Spleen (tissue), 11 donors: ENCODE measurements at regions not wholly inside any gene's neighbourhood (a gene's known extent, or its start where the extent isn't known, plus 50 kb on each side); places are given as distances from the start of the nearest gene placed in this dataset.

Experiments used
- DNase-seq: peaks from one replicate; pipeline ENCODE4 v3.0.0-alpha.2; 2020
- H3K27ac ChIP-seq, 8 donors: fragments of 200-600 bp; sonication (generic) in 7 of 8; 1 replicate in 4 of 8; 2 replicates in 4 of 8; pipeline versions ENCODE4 v1.5.0 to v1.8.0; 2016 to 2021; ENCODE audit warnings: inconsistent platforms in 4 of 8, mild to moderate bottlenecking in 4 of 8, moderate library complexity in 1 of 8
- H3K27me3 ChIP-seq, 7 donors: fragments of 200-600 bp; sonication (generic) in 6 of 7; replicated peaks in 1 of 7; 1 replicate in 4 of 7; 2 replicates in 3 of 7; pipeline versions ENCODE4 v1.5.0 to v1.8.0; 2016 to 2021; ENCODE audit warnings: inconsistent platforms in 3 of 7, mild to moderate bottlenecking in 1 of 7
- H3K36me3 ChIP-seq, 6 donors: fragments of 200-600 bp; sonication (generic) in 5 of 6; 1 replicate in 4 of 6; 2 replicates in 2 of 6; pipeline versions ENCODE4 v1.5.0 to v1.8.0; 2016 to 2021; ENCODE audit warnings: inconsistent platforms in 2 of 6
- H3K4me1 ChIP-seq, 6 donors: fragments of 200-600 bp; sonication (generic) in 5 of 6; 1 replicate in 3 of 6; 2 replicates in 3 of 6; pipeline versions ENCODE4 v1.5.0 to v1.8.0; 2016 to 2021; ENCODE audit warnings: inconsistent platforms in 3 of 6
- H3K4me3 ChIP-seq, 8 donors: fragments of 200-600 bp; sonication (generic) in 7 of 8; 1 replicate in 4 of 8; 2 replicates in 4 of 8; pipeline versions ENCODE4 v1.5.0 to v1.8.0; 2016 to 2021; ENCODE audit warnings: inconsistent platforms in 4 of 8, mild to moderate bottlenecking in 4 of 8, moderate library complexity in 2 of 8
- H3K9me3 ChIP-seq, 8 donors: fragments of 200-600 bp; sonication (generic) in 7 of 8; 1 replicate in 4 of 8; 2 replicates in 4 of 8; pipeline versions ENCODE4 v1.5.0 to v1.8.0; 2016 to 2021; ENCODE audit warnings: inconsistent platforms in 4 of 8
- POLR2A ChIP-seq, 3 donors: fragments of 450-650 bp; IDR thresholded peaks; one replicate each; pipeline ENCODE4 v1.5.1; 2017; ENCODE audit warnings: antibody characterized with exemption in 3 of 3, mild to moderate bottlenecking in 1 of 3
- POLR2AphosphoS5 ChIP-seq, 3 donors: sonication (generic); formaldehyde crosslinking; IDR thresholded peaks; one replicate each; pipeline ENCODE4 v1.5.1; 2017; ENCODE audit warnings: antibody characterized with exemption in 3 of 3
- WGBS, 5 donors: extraction: QIAGEN DNeasy Blood & Tissue Kit in 3 of 5; methylation state at CpG; one replicate each; pipeline versions ENCODE4 v1.1.5 to v1.1.7; 2013 to 2018; 5-methylcytosine and 5-hydroxymethylcytosine counted together
- intact Hi-C: fragments of 100-400 bp; cut with DNase I; formaldehyde crosslinking; loops from one replicate; pipeline ENCODE4 v1.15.0; 2023; ENCODE audit warnings: low total_unique reads
- TF ChIP-seq, protein P1 (sequence below), 11 experiments: fragments of 200-600 bp in 7 of 11; fragments of 450-650 bp in 4 of 11; sonication (generic) in 4 of 11; IDR thresholded peaks in 8 of 11; conservative IDR thresholded peaks in 3 of 11; 1 replicate in 7 of 11; 2 replicates in 4 of 11; pipeline versions ENCODE4 v1.4.0 to v1.8.0; 2016 to 2021; ENCODE audit warnings: antibody characterized with exemption in 11 of 11, inconsistent platforms in 4 of 11, mild to moderate bottlenecking in 1 of 11
- donor health status: healthy with polysubstance abuse.
- donor health status: DM: no; HTN: no; CAD: no; lungs with moderate emphysema.
- donor health status: DM: no; HTN: no; CAD: no.
- donor health status: Bipolar disorder and iron deficiency.
- donor health status: healthy.
- donor health status: DM: no; HTN: no; CAD: no.
- donor health status: DM: yes; HTN: yes; CAD: no.

DNA sequence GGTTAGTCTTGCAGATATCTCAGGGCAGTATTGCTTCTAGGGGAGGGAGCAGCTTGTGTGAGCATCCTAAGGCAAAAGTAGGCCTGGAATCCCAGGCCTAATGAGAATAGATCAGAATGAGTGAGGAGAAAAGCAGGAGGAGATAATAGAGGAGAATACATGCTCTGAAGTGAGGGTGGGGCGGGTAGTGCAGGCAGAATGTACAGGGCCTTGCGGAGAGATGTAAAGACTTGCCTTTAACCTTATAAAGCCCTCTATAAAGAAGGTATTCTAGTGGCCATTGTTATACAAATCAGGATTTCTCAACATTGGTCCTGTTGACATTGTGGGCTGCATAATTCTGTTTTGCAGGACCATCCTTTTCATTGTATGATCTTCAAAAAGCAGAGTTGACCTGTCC is 855.3 kb downstream of the PCDH7 start:
- intact Hi-C loops: no loop called here
- 85 to 92% (median 88%) methylated on average over 2 of the region's 2 CpGs for WGBS, 5 donors

DNA sequence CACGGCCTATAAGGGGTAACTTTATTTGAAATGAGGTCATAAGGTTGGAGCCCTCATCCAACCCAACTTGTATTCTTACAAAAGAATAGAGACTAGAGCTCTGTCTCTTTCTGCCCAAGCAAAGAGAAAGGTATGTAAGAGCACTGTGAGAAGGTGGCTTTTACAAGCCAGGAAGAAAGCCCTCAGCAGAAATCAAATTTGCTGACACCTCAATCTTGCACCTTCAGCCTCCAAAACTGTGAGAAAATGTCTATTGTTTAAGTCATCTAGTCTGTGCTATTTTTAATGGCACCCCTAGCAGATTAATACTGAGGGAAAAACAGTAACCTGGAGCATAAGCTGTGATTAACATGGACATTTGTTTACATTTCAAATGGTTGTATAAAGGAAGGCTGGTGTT is 860.7 kb downstream of the PCDH7 start:
- H3K27me3 ChIP-seq: no peaks in the 10 kb centered on the region
- no peaks in the 10 kb centered on the region for H3K4me1 ChIP-seq
- no peaks in the 10 kb centered on the region for H3K36me3 ChIP-seq
- no peak overlapping the region for H3K27ac ChIP-seq
- no peak overlapping the region for H3K4me3 ChIP-seq
- intact Hi-C loops: no loop called here
- no peak for DNase-seq
- 84 to 95% (median 90%) methylated on average over 1 of the region's 1 CpG for WGBS, 5 donors
- peaks cover 0 to 3% (median 0%) of the 10 kb centered on the region in 8 donors for H3K9me3 ChIP-seq
- TF ChIP-seq POLR2A (IDR thresholded peaks at IDR 0.05) (no peak), POLR2AphosphoS5 (IDR thresholded peaks at IDR 0.05) (no peak)

More for the DNA sequence above, 855.3 kb downstream of the PCDH7 start:
- no peak overlapping the region for H3K27ac ChIP-seq
- H3K4me3 ChIP-seq: no peak overlapping the region
- H3K27me3 ChIP-seq: no peaks in the 10 kb centered on the region
- H3K36me3 ChIP-seq: no peaks in the 10 kb centered on the region
- peaks cover 0 to 3% (median 0%) of the 10 kb centered on the region in 8 donors for H3K9me3 ChIP-seq
- no peaks in the 10 kb centered on the region for H3K4me1 ChIP-seq
- no peak for DNase-seq
- TF ChIP-seq POLR2AphosphoS5 (IDR thresholded peaks at IDR 0.05): no peak

DNA sequence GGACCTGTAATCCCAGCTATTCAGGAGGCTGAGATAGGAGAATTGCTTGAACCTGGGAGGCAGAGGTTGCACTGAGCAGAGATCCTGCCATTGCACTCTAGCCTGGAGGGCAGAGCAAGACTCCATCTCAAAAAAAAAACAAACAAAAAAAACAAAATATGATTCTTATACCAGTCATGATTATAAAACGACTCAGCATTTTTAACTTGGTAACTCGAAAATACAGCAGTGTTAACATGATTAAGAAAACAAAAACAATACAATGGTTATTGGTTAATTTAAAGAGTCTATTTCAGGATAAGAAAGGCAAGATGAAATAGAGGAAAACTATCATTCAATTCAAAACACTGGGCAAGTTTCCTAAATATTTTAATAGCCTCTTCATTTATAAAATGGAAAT is 865.3 kb downstream of the PCDH7 start:
- TF ChIP-seq, protein P1, sequence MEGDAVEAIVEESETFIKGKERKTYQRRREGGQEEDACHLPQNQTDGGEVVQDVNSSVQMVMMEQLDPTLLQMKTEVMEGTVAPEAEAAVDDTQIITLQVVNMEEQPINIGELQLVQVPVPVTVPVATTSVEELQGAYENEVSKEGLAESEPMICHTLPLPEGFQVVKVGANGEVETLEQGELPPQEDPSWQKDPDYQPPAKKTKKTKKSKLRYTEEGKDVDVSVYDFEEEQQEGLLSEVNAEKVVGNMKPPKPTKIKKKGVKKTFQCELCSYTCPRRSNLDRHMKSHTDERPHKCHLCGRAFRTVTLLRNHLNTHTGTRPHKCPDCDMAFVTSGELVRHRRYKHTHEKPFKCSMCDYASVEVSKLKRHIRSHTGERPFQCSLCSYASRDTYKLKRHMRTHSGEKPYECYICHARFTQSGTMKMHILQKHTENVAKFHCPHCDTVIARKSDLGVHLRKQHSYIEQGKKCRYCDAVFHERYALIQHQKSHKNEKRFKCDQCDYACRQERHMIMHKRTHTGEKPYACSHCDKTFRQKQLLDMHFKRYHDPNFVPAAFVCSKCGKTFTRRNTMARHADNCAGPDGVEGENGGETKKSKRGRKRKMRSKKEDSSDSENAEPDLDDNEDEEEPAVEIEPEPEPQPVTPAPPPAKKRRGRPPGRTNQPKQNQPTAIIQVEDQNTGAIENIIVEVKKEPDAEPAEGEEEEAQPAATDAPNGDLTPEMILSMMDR (IDR thresholded peaks at IDR 0.05 in 8 of 11, conservative IDR thresholded peaks at IDR 0.05 in 3 of 11): no peak
- TF ChIP-seq POLR2A (IDR thresholded peaks at IDR 0.05) (no peak), POLR2AphosphoS5 (IDR thresholded peaks at IDR 0.05) (no peak)
- Histone ChIP-seq H3K36me3 (no peaks in the 10 kb centered on the region), H3K9me3 (peaks cover 0 to 3% (median 0%) of the 10 kb centered on the region in 8 donors), H3K27ac (no peak overlapping the region), H3K4me1 (no peaks in the 10 kb centered on the region), H3K4me3 (no peak overlapping the region), H3K27me3 (no peaks in the 10 kb centered on the region)
- WGBS, 5 donors: 67 to 78% (median 73%) methylated on average over 2 of the region's 2 CpGs
- intact Hi-C loops: no loop called here
- DNase-seq: no peak

DNA sequence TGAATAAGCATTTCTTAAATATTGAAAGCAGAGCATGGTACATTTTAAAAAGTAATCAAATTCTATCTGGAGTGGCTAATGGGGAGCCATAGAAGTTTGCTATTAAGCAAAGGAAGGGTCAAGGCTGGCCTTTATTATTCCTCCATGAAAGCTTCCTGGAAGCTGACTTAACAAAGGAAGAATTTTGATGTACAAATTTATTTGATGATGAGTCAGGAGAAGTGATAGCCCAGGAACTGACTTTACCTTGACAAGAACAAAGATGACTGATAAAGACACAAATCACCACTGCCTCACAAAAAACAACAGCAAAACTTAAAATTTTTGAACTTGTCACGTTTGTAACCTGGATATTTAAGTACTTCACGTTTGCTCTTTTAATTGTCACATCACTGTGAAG is 872.1 kb downstream of the PCDH7 start:
- H3K27me3 ChIP-seq: no peaks in the 10 kb centered on the region
- no peak for DNase-seq
- H3K4me1 ChIP-seq: no peaks in the 10 kb centered on the region
- no peak overlapping the region for H3K4me3 ChIP-seq
- intact Hi-C loops: no loop called here
- peak overlapping the region in 7 of 8 donors; percentile 9 to 52 (median 33) for H3K27ac ChIP-seq
- TF ChIP-seq POLR2A (IDR thresholded peaks at IDR 0.05) (no peak), POLR2AphosphoS5 (IDR thresholded peaks at IDR 0.05) (no peak)
- TF ChIP-seq, protein P1 (IDR thresholded peaks at IDR 0.05 in 8 of 11, conservative IDR thresholded peaks at IDR 0.05 in 3 of 11): no peak
- 20 to 40% (median 30%) methylated on average over 2 of the region's 2 CpGs for WGBS, 5 donors
- H3K9me3 ChIP-seq: peaks cover 0 to 8% (median 0%) of the 10 kb centered on the region in 8 donors
- no peaks in the 10 kb centered on the region for H3K36me3 ChIP-seq

DNA sequence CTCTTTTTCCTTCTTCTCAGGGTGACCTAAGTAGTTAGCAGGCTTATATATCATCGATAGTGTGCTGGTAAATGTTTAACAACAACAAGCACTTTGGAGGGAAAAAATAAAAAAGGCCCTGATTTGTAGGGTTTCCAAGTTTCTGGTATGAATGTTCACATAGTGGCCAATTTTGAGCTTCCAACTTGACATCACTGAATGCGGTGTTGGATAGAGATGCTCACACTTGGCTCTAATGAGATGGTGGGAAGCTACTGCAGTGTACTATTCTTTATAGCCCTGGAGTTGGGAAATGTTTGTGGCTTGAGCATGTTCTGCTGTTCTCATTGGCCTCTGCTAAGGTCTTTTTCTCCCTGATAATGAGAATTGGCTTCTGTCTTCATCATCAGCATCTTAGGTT is 875.3 kb downstream of the PCDH7 start:
- H3K36me3 ChIP-seq: no peaks in the 10 kb centered on the region
- intact Hi-C loops: no loop called here
- WGBS, 5 donors: 85 to 94% (median 87%) methylated on average over 2 of the region's 2 CpGs
- no peaks in the 10 kb centered on the region for H3K4me1 ChIP-seq
- H3K27ac ChIP-seq: no peak overlapping the region
- TF ChIP-seq, protein P1 (IDR thresholded peaks at IDR 0.05 in 8 of 11, conservative IDR thresholded peaks at IDR 0.05 in 3 of 11): no peak
- no peak for TF ChIP-seq POLR2A (IDR thresholded peaks at IDR 0.05)
- TF ChIP-seq POLR2AphosphoS5 (IDR thresholded peaks at IDR 0.05): no peak
- no peak for DNase-seq
- H3K4me3 ChIP-seq: no peak overlapping the region
- H3K27me3 ChIP-seq: no peaks in the 10 kb centered on the region
- H3K9me3 ChIP-seq: peaks cover 0 to 10% (median 0%) of the 10 kb centered on the region in 8 donors
